GM19397 (cell line): ENCODE measurements at regions not wholly inside any gene's neighbourhood (a gene's known extent, or its start where the extent isn't known, plus 50 kb on each side); places are given as distances from the start of the nearest gene placed in this dataset.

Experiments
- ATAC-seq: cut with Tn5 transposase; IDR thresholded peaks from one replicate; pipeline ENCODE4 v1.9.1; 2021; ENCODE audit warnings: mild to moderate bottlenecking, moderate library complexity; ENCODE audit not compliant: unreplicated experiment

GRCh38 chr16:62676306-62676705, 640.1 kb upstream of the CDH8 start:
- no peak for ATAC-seq

- ATAC-seq = no peak
Measured at GRCh38 chr16:62665269-62665668, 629.0 kb upstream of the CDH8 start.

GRCh38 chr16:62664566-62664965, 628.3 kb upstream of the CDH8 start:
- no peak for ATAC-seq

- ATAC-seq = no peak
Measured at GRCh38 chr16:62661435-62661834, 625.2 kb upstream of the CDH8 start.

GRCh38 chr16:62657116-62657515, 620.9 kb upstream of the CDH8 start:
- ATAC-seq = no peak

- ATAC-seq = no peak
Measured at GRCh38 chr16:62652441-62653120, 616.3 kb upstream of the CDH8 start.

GRCh38 chr16:62648256-62648655, 612.0 kb upstream of the CDH8 start:
- no peak for ATAC-seq

- ATAC-seq = no peak
Measured at GRCh38 chr16:62644030-62644812, 608.0 kb upstream of the CDH8 start.

- no peak for ATAC-seq
Measured at GRCh38 chr16:62642677-62643076, 606.4 kb upstream of the CDH8 start.

- ATAC-seq = no peak
Measured at GRCh38 chr16:62639890-62640289, 603.7 kb upstream of the CDH8 start.

- ATAC-seq = no peak
Measured at GRCh38 chr16:62638964-62639870, 603.0 kb upstream of the CDH8 start.

GRCh38 chr16:62638324-62638911, 602.2 kb upstream of the CDH8 start:
- no peak for ATAC-seq

GRCh38 chr16:62625326-62625725, 589.1 kb upstream of the CDH8 start:
- no peak for ATAC-seq

GRCh38 chr16:62620275-62620674, 584.0 kb upstream of the CDH8 start:
- ATAC-seq = no peak

GRCh38 chr16:62615526-62615925, 579.3 kb upstream of the CDH8 start:
- ATAC-seq = no peak

- no peak for ATAC-seq
Measured at GRCh38 chr16:62610291-62610690, 574.1 kb upstream of the CDH8 start.

GRCh38 chr16:62602790-62603189, 566.6 kb upstream of the CDH8 start:
- no peak for ATAC-seq

- ATAC-seq = no peak
Measured at GRCh38 chr16:62597875-62598274, 561.6 kb upstream of the CDH8 start.

GRCh38 chr16:62596584-62596983, 560.3 kb upstream of the CDH8 start:
- ATAC-seq = no peak

GRCh38 chr16:62596125-62596524, 559.9 kb upstream of the CDH8 start:
- no peak for ATAC-seq
